ENCODE measurements at regions not wholly inside any gene's neighbourhood (a gene's known extent, or its start where the extent isn't known, plus 50 kb on each side); places are given as distances from the start of the nearest gene placed in this dataset.

- Mint-ChIP-seq H3K4me1 (no peaks in the 10 kb centered on the region), H3K4me3 (no peak overlapping the region), H3K9me3 (peaks cover 4% of the 10 kb centered on the region), H3K27ac (no peak overlapping the region), H3K27me3 (peaks cover 13% of the 10 kb centered on the region), H3K36me3 (ENCODE audit: low read depth) (no peaks in the 10 kb centered on the region)
- intact Hi-C loops (cut with micrococcal nuclease), result no loop called here
- no peak for DNase-seq
Measured at GRCh38 chr14:34174973-34175372, 224.1 kb upstream of the EGLN3 start.

- H3K27ac Mint-ChIP-seq, result no peak overlapping the region
- no peak overlapping the region for H3K4me3 Mint-ChIP-seq
- H3K36me3 Mint-ChIP-seq (ENCODE audit: low read depth), result no peaks in the 10 kb centered on the region
- H3K4me1 Mint-ChIP-seq, result no peaks in the 10 kb centered on the region
- H3K27me3 Mint-ChIP-seq, result peaks cover 13% of the 10 kb centered on the region
- no peak for DNase-seq
- intact Hi-C loops (cut with micrococcal nuclease), result no loop called here
- peaks cover 4% of the 10 kb centered on the region for H3K9me3 Mint-ChIP-seq
Measured at GRCh38 chr14:34173916-34174315, 223.0 kb upstream of the EGLN3 start.

GRCh38 chr14:34172550-34173368 lies 221.9 kb upstream of the EGLN3 start:
- no peak overlapping the region for H3K27ac Mint-ChIP-seq

GRCh38 chr14:34172173-34172451 lies 221.2 kb upstream of the EGLN3 start:
- Mint-ChIP-seq H3K27ac (no peak overlapping the region), H3K27me3 (peaks cover 21% of the 10 kb centered on the region), H3K4me3 (no peak overlapping the region), H3K36me3 (ENCODE audit: low read depth) (no peaks in the 10 kb centered on the region), H3K9me3 (no peaks in the 10 kb centered on the region), H3K4me1 (no peaks in the 10 kb centered on the region)
- intact Hi-C loops (cut with micrococcal nuclease), result no loop called here
- DNase-seq, result no peak

More at GRCh38 chr14:34172550-34173368, 221.9 kb upstream of the EGLN3 start:
- intact Hi-C loops (cut with micrococcal nuclease), result no loop called here
- Mint-ChIP-seq H3K36me3 (ENCODE audit: low read depth) (no peaks in the 10 kb centered on the region), H3K4me3 (no peak overlapping the region), H3K27me3 (peaks cover 19% of the 10 kb centered on the region), H3K4me1 (no peaks in the 10 kb centered on the region), H3K9me3 (peaks cover 2% of the 10 kb centered on the region)
- no peak for DNase-seq

- Mint-ChIP-seq H3K27me3 (peaks cover 21% of the 10 kb centered on the region), H3K4me1 (no peaks in the 10 kb centered on the region), H3K27ac (no peak overlapping the region), H3K9me3 (no peaks in the 10 kb centered on the region), H3K36me3 (ENCODE audit: low read depth) (no peaks in the 10 kb centered on the region), H3K4me3 (no peak overlapping the region)
- intact Hi-C loops (cut with micrococcal nuclease), result no loop called here
- DNase-seq, result no peak
Measured at GRCh38 chr14:34171431-34172172, 220.7 kb upstream of the EGLN3 start.

- intact Hi-C loops (cut with micrococcal nuclease), result no loop called here
- Mint-ChIP-seq H3K27ac (no peak overlapping the region), H3K36me3 (ENCODE audit: low read depth) (no peaks in the 10 kb centered on the region), H3K9me3 (no peaks in the 10 kb centered on the region), H3K4me3 (no peak overlapping the region), H3K27me3 (peaks cover 20% of the 10 kb centered on the region), H3K4me1 (peaks cover 2% of the 10 kb centered on the region)
- no peak for DNase-seq
Measured at GRCh38 chr14:34170882-34171281, 220.0 kb upstream of the EGLN3 start.

GRCh38 chr14:34169561-34169960 lies 218.7 kb upstream of the EGLN3 start:
- peaks cover 7% of the 10 kb centered on the region for H3K4me1 Mint-ChIP-seq
- no peaks in the 10 kb centered on the region for H3K36me3 Mint-ChIP-seq (ENCODE audit: low read depth)
- no peak for DNase-seq
- intact Hi-C loops (cut with micrococcal nuclease), result no loop called here
- H3K4me3 Mint-ChIP-seq, result no peak overlapping the region
- H3K9me3 Mint-ChIP-seq, result no peaks in the 10 kb centered on the region
- peaks cover 20% of the 10 kb centered on the region for H3K27me3 Mint-ChIP-seq
- no peak overlapping the region for H3K27ac Mint-ChIP-seq

GRCh38 chr14:34168656-34169055 lies 217.8 kb upstream of the EGLN3 start:
- Mint-ChIP-seq H3K36me3 (ENCODE audit: low read depth) (no peaks in the 10 kb centered on the region), H3K4me3 (no peak overlapping the region), H3K27ac (no peak overlapping the region), H3K27me3 (peaks cover 20% of the 10 kb centered on the region), H3K4me1 (peaks cover 7% of the 10 kb centered on the region), H3K9me3 (no peaks in the 10 kb centered on the region)
- intact Hi-C loops (cut with micrococcal nuclease), result no loop called here
- no peak for DNase-seq

- Mint-ChIP-seq H3K9me3 (no peaks in the 10 kb centered on the region), H3K27ac (no peak overlapping the region), H3K36me3 (ENCODE audit: low read depth) (no peaks in the 10 kb centered on the region), H3K4me3 (no peak overlapping the region), H3K27me3 (peaks cover 11% of the 10 kb centered on the region), H3K4me1 (peaks cover 11% of the 10 kb centered on the region)
- no peak for DNase-seq
- intact Hi-C loops (cut with micrococcal nuclease), result no loop called here
Measured at GRCh38 chr14:34165847-34166350, 215.0 kb upstream of the EGLN3 start.

GRCh38 chr14:34164162-34164864 lies 213.4 kb upstream of the EGLN3 start:
- Mint-ChIP-seq H3K9me3 (no peaks in the 10 kb centered on the region), H3K36me3 (ENCODE audit: low read depth) (no peaks in the 10 kb centered on the region), H3K4me3 (no peak overlapping the region), H3K27ac (no peak overlapping the region), H3K4me1 (peaks cover 11% of the 10 kb centered on the region), H3K27me3 (peaks cover 11% of the 10 kb centered on the region)
- no peak for DNase-seq
- intact Hi-C loops (cut with micrococcal nuclease), result no loop called here

- peaks cover 11% of the 10 kb centered on the region for H3K4me1 Mint-ChIP-seq
- H3K4me3 Mint-ChIP-seq, result no peak overlapping the region
- H3K9me3 Mint-ChIP-seq, result no peaks in the 10 kb centered on the region
- no peak for DNase-seq
- intact Hi-C loops (cut with micrococcal nuclease), result no loop called here
- no peak overlapping the region for H3K27ac Mint-ChIP-seq
- H3K36me3 Mint-ChIP-seq (ENCODE audit: low read depth), result no peaks in the 10 kb centered on the region
- peaks cover 5% of the 10 kb centered on the region for H3K27me3 Mint-ChIP-seq
Measured at GRCh38 chr14:34161351-34162082, 210.6 kb upstream of the EGLN3 start.

- intact Hi-C loops (cut with micrococcal nuclease), result no loop called here
- no peak for DNase-seq
- Mint-ChIP-seq H3K27me3 (peaks cover 2% of the 10 kb centered on the region), H3K4me3 (no peak overlapping the region), H3K9me3 (no peaks in the 10 kb centered on the region), H3K27ac (no peak overlapping the region), H3K36me3 (ENCODE audit: low read depth) (no peaks in the 10 kb centered on the region), H3K4me1 (peaks cover 6% of the 10 kb centered on the region)
Measured at GRCh38 chr14:34160619-34161018, 209.7 kb upstream of the EGLN3 start.

GRCh38 chr14:34157651-34158050 lies 206.8 kb upstream of the EGLN3 start:
- Mint-ChIP-seq H3K36me3 (ENCODE audit: low read depth) (no peaks in the 10 kb centered on the region), H3K27ac (no peak overlapping the region), H3K4me1 (peaks cover 4% of the 10 kb centered on the region), H3K4me3 (no peak overlapping the region), H3K9me3 (no peaks in the 10 kb centered on the region), H3K27me3 (peaks cover 3% of the 10 kb centered on the region)
- DNase-seq, result no peak
- intact Hi-C loops (cut with micrococcal nuclease), result no loop called here
